Epithelial cell of proximal tubule (primary cell): ENCODE measurements at regions not wholly inside any gene's neighbourhood (a gene's known extent, or its start where the extent isn't known, plus 50 kb on each side); places are given as distances from the start of the nearest gene placed in this dataset.

Experiments used
- DNase-seq: peaks from one replicate; pipeline ENCODE4 v3.0.0-alpha.2; 2011; ENCODE audit warnings: low read depth
- H3K4me3 ChIP-seq: 2 replicates; pipeline ENCODE4 v1.5.1; 2011; ENCODE audit warnings: low read depth, mild to moderate bottlenecking, low read length
- CTCF ChIP-seq: conservative IDR thresholded peaks from 2 replicates; pipeline ENCODE4 v1.5.1; 2012; ENCODE audit warnings: low read depth, mild to moderate bottlenecking, low read length

- TF ChIP-seq CTCF, result no peak
- DNase-seq, result no peak
Measured at GRCh38 chr6:78400076-78400475, 467.3 kb upstream of the IRAK1BP1 start.

DNA sequence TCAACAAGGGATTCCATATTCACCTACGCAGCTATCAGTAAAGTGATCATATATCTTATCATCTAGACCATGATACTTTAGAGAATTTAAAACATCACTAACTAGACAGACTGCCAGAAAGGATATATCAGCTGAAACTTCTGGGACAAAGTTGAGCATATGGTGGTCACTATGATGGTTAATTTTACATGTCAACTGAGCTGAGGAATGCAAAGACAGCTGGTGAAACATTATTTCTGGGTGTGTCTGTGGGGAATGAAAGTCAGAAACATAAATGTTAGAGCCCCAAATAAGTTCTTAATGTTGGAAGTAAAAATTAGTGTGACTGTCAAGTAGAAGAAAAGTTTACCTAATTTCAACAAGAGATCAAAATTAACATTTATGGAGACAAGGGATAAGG is 440.0 kb upstream of the IRAK1BP1 start:
- no peak for TF ChIP-seq CTCF
- DNase-seq, result no peak
- H3K4me3 ChIP-seq, result no peak overlapping the region

More at GRCh38 chr6:78400076-78400475, 467.3 kb upstream of the IRAK1BP1 start:
- no peak overlapping the region for H3K4me3 ChIP-seq

DNA sequence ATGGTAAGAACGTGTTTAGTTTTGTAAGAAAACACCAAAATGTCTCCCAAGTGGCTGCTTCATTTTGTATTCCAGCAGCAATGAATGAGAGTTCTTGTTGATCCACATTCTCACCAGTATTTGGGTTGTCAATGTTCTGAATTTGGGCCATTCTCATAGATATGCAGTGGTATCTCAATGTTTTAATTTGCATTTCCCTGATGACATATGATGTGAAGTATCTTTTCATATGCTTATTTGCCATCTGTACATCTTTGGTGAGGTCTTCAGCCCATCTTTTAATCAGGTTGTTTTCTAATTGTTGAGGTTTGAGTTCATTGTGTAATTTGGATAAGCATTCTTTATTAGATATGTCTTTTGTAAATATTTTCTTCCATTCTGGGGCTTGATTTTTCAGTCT is 436.8 kb upstream of the IRAK1BP1 start:
- TF ChIP-seq CTCF, result no peak
- H3K4me3 ChIP-seq, result no peak overlapping the region
- DNase-seq, result no peak

DNA sequence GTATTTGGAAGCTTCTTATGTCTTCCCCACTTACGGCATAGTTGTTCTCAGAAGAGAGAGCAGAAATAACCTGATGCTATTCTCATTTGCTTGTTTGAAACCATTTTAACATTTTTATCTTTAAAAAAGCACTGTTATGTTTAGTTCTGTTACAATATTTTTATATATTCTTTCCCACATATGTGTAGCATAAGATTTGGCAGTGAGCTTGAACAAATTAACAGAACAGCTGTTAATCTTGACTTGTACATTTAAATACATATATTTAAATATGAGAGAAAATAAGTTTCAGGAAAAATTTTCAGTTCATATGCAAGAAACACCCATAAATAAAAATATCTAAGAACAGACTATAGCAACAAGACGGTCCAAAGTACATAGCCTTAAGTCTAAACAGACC is 431.7 kb upstream of the IRAK1BP1 start:
- no peak for DNase-seq
- no peak for TF ChIP-seq CTCF
- no peak overlapping the region for H3K4me3 ChIP-seq

DNA sequence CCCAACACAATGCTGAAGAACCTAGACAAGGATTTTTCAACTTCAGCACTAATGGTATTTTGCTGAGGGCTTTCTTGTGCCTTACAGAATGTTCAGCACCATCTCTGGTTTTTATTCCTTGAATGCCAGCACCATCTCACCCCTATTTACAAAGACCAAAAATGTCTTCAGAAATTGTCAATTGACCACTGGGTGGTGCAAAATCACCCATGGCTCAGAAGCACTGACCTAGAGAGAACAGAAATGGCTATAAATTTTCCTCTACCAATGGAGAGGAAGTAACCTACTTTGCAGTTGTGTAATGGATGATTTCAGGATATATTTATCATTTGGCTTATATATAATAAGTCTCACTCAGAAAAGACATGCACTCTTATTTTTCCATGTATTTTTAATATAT is 431.0 kb upstream of the IRAK1BP1 start:
- no peak overlapping the region for H3K4me3 ChIP-seq
- TF ChIP-seq CTCF, result peak; percentile 73
- DNase-seq, result peak; percentile 10

DNA sequence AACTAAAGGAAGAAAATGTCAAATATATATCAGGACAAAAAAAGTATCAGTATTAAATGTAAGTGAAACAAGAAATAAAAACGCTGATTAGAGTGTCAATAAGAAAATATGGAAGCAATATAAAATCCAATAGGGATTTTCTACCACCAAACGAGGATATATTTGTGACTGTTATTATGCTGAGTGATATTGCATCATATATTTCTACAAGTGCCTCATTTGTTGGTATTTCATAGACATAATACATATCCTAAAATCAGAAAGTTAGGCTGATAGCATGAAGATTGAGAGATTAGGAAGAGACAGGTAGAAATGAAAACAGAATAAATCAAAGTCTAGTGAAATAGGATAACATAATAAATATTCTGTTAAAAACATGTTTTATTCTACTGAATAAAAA is 429.2 kb upstream of the IRAK1BP1 start:
- TF ChIP-seq CTCF, result no peak
- no peak for DNase-seq
- no peak overlapping the region for H3K4me3 ChIP-seq

DNA sequence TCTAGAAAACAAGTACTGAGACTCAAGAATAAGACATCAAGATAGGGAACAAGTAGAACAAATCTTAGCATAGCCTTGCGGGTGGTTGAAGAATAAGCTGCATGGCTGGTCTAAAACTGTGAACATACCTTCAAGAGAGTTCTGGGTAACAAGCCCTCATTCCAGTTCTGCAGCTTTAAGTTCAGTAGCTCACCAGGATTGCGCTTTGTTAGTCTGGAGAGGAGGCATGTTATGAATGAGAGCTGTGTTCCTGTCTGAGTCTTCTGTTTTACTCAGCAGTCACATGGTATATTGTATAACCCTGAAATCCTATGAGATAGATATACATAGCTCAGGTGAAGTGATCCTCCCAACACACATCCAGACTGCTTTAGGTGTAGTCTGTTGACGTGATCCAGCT is 406.6 kb upstream of the IRAK1BP1 start:
- no peak for TF ChIP-seq CTCF
- H3K4me3 ChIP-seq, result no peak overlapping the region
- DNase-seq, result no peak
